ENCODE measurements at regions not wholly inside any gene's neighbourhood (a gene's known extent, or its start where the extent isn't known, plus 50 kb on each side); places are given as distances from the start of the nearest gene placed in this dataset.

DNA sequence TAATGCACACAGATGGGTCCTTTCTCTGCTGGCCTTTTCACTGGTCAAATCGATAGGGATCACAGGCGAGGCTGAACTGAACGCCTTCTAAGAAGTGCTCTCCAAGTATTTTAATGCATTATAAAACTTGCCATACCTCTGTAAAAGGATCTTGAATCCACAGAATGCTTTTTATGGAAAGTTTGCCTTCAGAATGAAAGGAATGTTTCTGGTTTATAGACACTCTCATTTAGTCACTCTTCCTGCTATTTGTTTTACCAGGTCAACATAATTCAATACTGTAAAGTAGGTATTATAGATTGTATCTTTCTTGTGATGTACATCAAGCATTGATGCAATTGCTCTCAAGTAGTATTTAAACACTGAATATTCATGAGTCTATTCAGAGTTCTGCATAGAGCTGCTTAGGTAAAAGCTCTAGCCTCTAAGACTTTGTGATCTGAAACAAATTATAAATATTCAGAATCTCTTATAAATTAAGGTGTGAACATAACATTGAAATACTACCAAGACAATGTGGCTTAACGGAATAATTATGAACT is 308.4 kb downstream of the ISL1 start (continued):
- no peak for TF ChIP-seq ZNF462 (CRISPR knock-in tag; IDR thresholded peaks at IDR 0.05)
- TF ChIP-seq NANOG (IDR thresholded peaks at IDR 0.05; ENCODE audit: borderline replicate concordance): no peak
- no peak for TF ChIP-seq CTCF (conservative IDR thresholded peaks at IDR 0.05; ENCODE audit: low read depth in 2 of 2)
- TF ChIP-seq JUNB (IDR thresholded peaks at IDR 0.05; ENCODE audit: unreplicated experiment): no peak

- H3K4me3 Mint-ChIP-seq: no peak overlapping the region
- no peaks in the 10 kb centered on the region for H4K20me1 ChIP-seq (replicated peaks; ENCODE audit: insufficient read depth)
- no peaks in the 10 kb centered on the region for H3F3A ChIP-seq (replicated peaks; ENCODE audit: low read depth)
- ATAC-seq: no peak
- H3K4me2 ChIP-seq: no peak overlapping the region
- peaks cover 10% of the 10 kb centered on the region for H3K9me3 Mint-ChIP-seq
- no peak for DNase-seq (ENCODE audit: low spot score)
- no peaks in the 10 kb centered on the region for H3K4me1 ChIP-seq (ENCODE audit: insufficient read depth)
- H3K9me2 ChIP-seq (ENCODE audit: insufficient read depth): peaks cover 3% of the 10 kb centered on the region; the same call in 1 of the 2 replicates
- no peak overlapping the region for H3K27ac ChIP-seq (ENCODE audit: low read depth)
- H3K27ac Mint-ChIP-seq: no peak overlapping the region
- no peak overlapping the region for H2AFZ ChIP-seq
- no peaks in the 10 kb centered on the region for H3K27me3 ChIP-seq (ENCODE audit: insufficient read depth)
- no peaks in the 10 kb centered on the region; the same call in 1 of the 2 replicates for H3K36me3 ChIP-seq (ENCODE audit: insufficient read depth)
- no peaks in the 10 kb centered on the region for H3K4me1 Mint-ChIP-seq
- H3K4me3 ChIP-seq: no peak overlapping the region
- H3K27me3 Mint-ChIP-seq (ENCODE audit: insufficient read depth, low read depth, poor library complexity): no peaks in the 10 kb centered on the region
- H3K79me2 ChIP-seq (replicated peaks; ENCODE audit: insufficient read depth): no peaks in the 10 kb centered on the region
- H3K36me3 Mint-ChIP-seq (ENCODE audit: low read depth): no peaks in the 10 kb centered on the region
- TF ChIP-seq CTCF (conservative IDR thresholded peaks at IDR 0.05; ENCODE audit: low read depth in 2 of 2) (no peak), ZNF462 (CRISPR knock-in tag; IDR thresholded peaks at IDR 0.05) (no peak)
These were observed 311.6 kb downstream of the ISL1 start for GRCh38 chr5:51694826-51695225.
